Bronchial epithelial cell (primary cell): ENCODE measurements at regions not wholly inside any gene's neighbourhood (a gene's known extent, or its start where the extent isn't known, plus 50 kb on each side); places are given as distances from the start of the nearest gene placed in this dataset.

ENCODE experiments used
- DNase-seq: peaks from one replicate; pipeline ENCODE4 v3.0.0-alpha.2; 2010; ENCODE audit warnings: low read depth
- FAIRE-seq: peaks from 2 replicates; lab custom pipeline; 2011; peaks lifted over from hg19 to GRCh38; lab: Jason Lieb, UNC
- H3K27me3 ChIP-seq: 2 replicates; pipeline ENCODE4 v1.5.1; 2011; ENCODE audit warnings: low read length; ENCODE audit not compliant: control insufficient read depth, insufficient read depth
- H3K36me3 ChIP-seq: 2 replicates; pipeline ENCODE4 v1.5.1; 2011; ENCODE audit warnings: low read length; ENCODE audit not compliant: control insufficient read depth, insufficient read depth
- H3K4me3 ChIP-seq: 2 replicates; pipeline ENCODE4 v1.5.1; 2011; ENCODE audit warnings: mild to moderate bottlenecking, low read depth, low read length, control low read depth
- CTCF ChIP-seq: IDR thresholded peaks from 2 replicates; pipeline ENCODE4 v1.5.1; 2011; ENCODE audit warnings: mild to moderate bottlenecking, moderate library complexity, low read length, control low read depth, inconsistent platforms; ENCODE audit not compliant: insufficient read depth, severe bottlenecking

GRCh38 chr14:71675126-71675899 is 256.9 kb upstream of the RGS6 start:
- no peak for TF ChIP-seq CTCF
- H3K27me3 ChIP-seq = no peaks in the 10 kb centered on the region
- DNase-seq (no peak), FAIRE-seq (no peak)
- H3K36me3 ChIP-seq = peaks cover 4% of the 10 kb centered on the region
- H3K4me3 ChIP-seq = no peak overlapping the region

GRCh38 chr14:71675900-71676287 is 256.3 kb upstream of the RGS6 start:
- TF ChIP-seq CTCF = no peak
- Histone ChIP-seq H3K4me3 (no peak overlapping the region), H3K27me3 (no peaks in the 10 kb centered on the region), H3K36me3 (peaks cover 4% of the 10 kb centered on the region)
- DNase-seq = peak; percentile 41
- FAIRE-seq = no peak

- Histone ChIP-seq H3K36me3 (peaks cover 3% of the 10 kb centered on the region), H3K27me3 (no peaks in the 10 kb centered on the region), H3K4me3 (no peak overlapping the region)
- no peak for DNase-seq
- TF ChIP-seq CTCF = no peak
- no peak for FAIRE-seq
These were observed 251.4 kb upstream of the RGS6 start for GRCh38 chr14:71680736-71681387.

- no peaks in the 10 kb centered on the region for H3K27me3 ChIP-seq
- peaks cover 3% of the 10 kb centered on the region for H3K36me3 ChIP-seq
- TF ChIP-seq CTCF = no peak
- FAIRE-seq = no peak
- H3K4me3 ChIP-seq = no peak overlapping the region
- no peak for DNase-seq
These were observed 249.9 kb upstream of the RGS6 start for GRCh38 chr14:71682337-71682736.

GRCh38 chr14:71684323-71684722 is 247.9 kb upstream of the RGS6 start:
- H3K4me3 ChIP-seq = no peak overlapping the region
- DNase-seq (no peak), FAIRE-seq (no peak)
- H3K36me3 ChIP-seq = peaks cover 3% of the 10 kb centered on the region
- TF ChIP-seq CTCF = no peak
- H3K27me3 ChIP-seq = no peaks in the 10 kb centered on the region

GRCh38 chr14:71686677-71687076 is 245.6 kb upstream of the RGS6 start:
- no peak for DNase-seq
- no peak for TF ChIP-seq CTCF
- Histone ChIP-seq H3K36me3 (peaks cover 3% of the 10 kb centered on the region), H3K4me3 (no peak overlapping the region), H3K27me3 (no peaks in the 10 kb centered on the region)
- no peak for FAIRE-seq
